ENCODE measurements at regions not wholly inside any gene's neighbourhood (a gene's known extent, or its start where the extent isn't known, plus 50 kb on each side); places are given as distances from the start of the nearest gene placed in this dataset.
A peak's percentile ranks its signal among the peaks of the same experiment; 100 is the strongest.
"Not testable (repeated sequence)": the region's sequence is repeated elsewhere in the genome, so short reads cannot be mapped to it uniquely, and the experiment has no call there.

- intact Hi-C loops (cut with DNase I, micrococcal nuclease) = no loop called here
- CTCF ChIA-PET = interaction anchor here (1.2 kb wide), 1 partner anchor 22 kb away, joined by 4 read pairs; no protein-coding TSS in a partner anchor
- H3K4me1 ChIP-seq (ENCODE audit: insufficient read depth, low read length) = peaks cover 9% of the 10 kb centered on the region
These were observed 1282.5 kb downstream of the TMEM121 start for GRCh38 chr14:106808907-106809306.

GRCh38 chr14:106809615-106810014 is 1283.2 kb downstream of the TMEM121 start:
- no peak for ATAC-seq (ENCODE audit: poor library complexity)
- no peak overlapping the region for H3K27ac Mint-ChIP-seq
- CTCF ChIA-PET = no interaction called here

More at GRCh38 chr14:106808907-106809306, 1282.5 kb downstream of the TMEM121 start:
- Mint-ChIP-seq H3K4me3 (no peak overlapping the region), H3K27me3 (peaks cover 6% of the 10 kb centered on the region), H3K27ac (no peak overlapping the region), H3K36me3 (ENCODE audit: low read depth) (no peaks in the 10 kb centered on the region), H3K4me1 (ENCODE audit: low read depth) (peaks cover 10% of the 10 kb centered on the region), H3K9me3 (no peaks in the 10 kb centered on the region)
- Histone ChIP-seq H3K27ac (ENCODE audit: low read depth in 1 of 2, low read length in 2 of 2) (no peak overlapping the region), H3K27me3 (ENCODE audit: control insufficient read depth in 1 of 2, insufficient read depth in 2 of 2, low read length in 2 of 2) (no peaks in the 10 kb centered on the region), H3K9me3 (ENCODE audit: control insufficient read depth in 1 of 2, insufficient read depth in 1 of 2, low read length in 2 of 2) (no peaks in the 10 kb centered on the region), H3K4me3 (ENCODE audit: low read length) (no peak overlapping the region), H3K36me3 (ENCODE audit: insufficient read depth, low read length) (no peaks in the 10 kb centered on the region)
- TF ChIP-seq CTCF (IDR thresholded peaks at IDR 0.05) = no peak
- DNase-seq = no peak
- POLR2A ChIA-PET = no interaction called here
- ATAC-seq (ENCODE audit: poor library complexity) = no peak

GRCh38 chr14:106810168-106810567 is 1283.8 kb downstream of the TMEM121 start:
- H3K27ac Mint-ChIP-seq; H3K4me3 Mint-ChIP-seq; H3K27me3 ChIP-seq (ENCODE audit: control insufficient read depth in 1 of 2, insufficient read depth in 2 of 2, low read length in 2 of 2); H3K36me3 ChIP-seq (ENCODE audit: insufficient read depth, low read length); H3K9me3 Mint-ChIP-seq; H3K9me3 ChIP-seq (ENCODE audit: control insufficient read depth in 1 of 2, insufficient read depth in 1 of 2, low read length in 2 of 2); H3K4me1 ChIP-seq (ENCODE audit: insufficient read depth, low read length); ATAC-seq (ENCODE audit: poor library complexity); POLR2A ChIA-PET; H3K27me3 Mint-ChIP-seq; H3K36me3 Mint-ChIP-seq (ENCODE audit: low read depth); H3K4me3 ChIP-seq (ENCODE audit: low read length); H3K27ac ChIP-seq (ENCODE audit: low read depth in 1 of 2, low read length in 2 of 2); intact Hi-C loops (cut with DNase I, micrococcal nuclease): not testable (repeated sequence)
- DNase-seq = peak in 1 of 14 experiments; percentile 10
- CTCF ChIA-PET = interaction anchor here (0.9 kb wide), 1 partner anchor 20 kb away, joined by 3 read pairs; no protein-coding TSS in a partner anchor
- peaks cover 10% of the 10 kb centered on the region for H3K4me1 Mint-ChIP-seq (ENCODE audit: low read depth)

More at GRCh38 chr14:106809615-106810014, 1283.2 kb downstream of the TMEM121 start:
- DNase-seq = peak in 1 of 14 experiments; percentile 16
- H3K4me1 Mint-ChIP-seq (ENCODE audit: low read depth) = peaks cover 10% of the 10 kb centered on the region
- H3K36me3 ChIP-seq (ENCODE audit: insufficient read depth, low read length) = no peaks in the 10 kb centered on the region
- no peak for TF ChIP-seq CTCF (IDR thresholded peaks at IDR 0.05)
- no peaks in the 10 kb centered on the region for H3K27me3 ChIP-seq (ENCODE audit: control insufficient read depth in 1 of 2, insufficient read depth in 2 of 2, low read length in 2 of 2)
- POLR2A ChIA-PET = no interaction called here
- intact Hi-C loops (cut with DNase I, micrococcal nuclease) = no loop called here
- no peak overlapping the region for H3K4me3 Mint-ChIP-seq
- H3K27ac ChIP-seq (ENCODE audit: low read depth in 1 of 2, low read length in 2 of 2) = no peak overlapping the region
- no peak overlapping the region for H3K4me3 ChIP-seq (ENCODE audit: low read length)
- peaks cover 9% of the 10 kb centered on the region for H3K4me1 ChIP-seq (ENCODE audit: insufficient read depth, low read length)
- no peaks in the 10 kb centered on the region for H3K9me3 ChIP-seq (ENCODE audit: control insufficient read depth in 1 of 2, insufficient read depth in 1 of 2, low read length in 2 of 2)
- no peaks in the 10 kb centered on the region for H3K27me3 Mint-ChIP-seq
- H3K9me3 Mint-ChIP-seq = no peaks in the 10 kb centered on the region
- H3K36me3 Mint-ChIP-seq (ENCODE audit: low read depth) = no peaks in the 10 kb centered on the region

- peaks cover 9% of the 10 kb centered on the region for H3K4me1 ChIP-seq (ENCODE audit: insufficient read depth, low read length)
- no peak for DNase-seq
- intact Hi-C loops (cut with DNase I, micrococcal nuclease) = no loop called here
- TF ChIP-seq CTCF (IDR thresholded peaks at IDR 0.05) = no peak
- no peaks in the 10 kb centered on the region for H3K27me3 ChIP-seq (ENCODE audit: control insufficient read depth in 1 of 2, insufficient read depth in 2 of 2, low read length in 2 of 2)
- CTCF ChIA-PET = interaction anchor here (0.9 kb wide), 1 partner anchor 19 kb away, joined by 3 read pairs; no protein-coding TSS in a partner anchor
- Mint-ChIP-seq H3K4me1 (ENCODE audit: low read depth) (peaks cover 10% of the 10 kb centered on the region), H3K27ac (no peak overlapping the region), H3K4me3 (no peak overlapping the region), H3K36me3 (ENCODE audit: low read depth) (no peaks in the 10 kb centered on the region), H3K9me3 (no peaks in the 10 kb centered on the region), H3K27me3 (no peaks in the 10 kb centered on the region)
- H3K36me3 ChIP-seq (ENCODE audit: insufficient read depth, low read length) = no peaks in the 10 kb centered on the region
- H3K27ac ChIP-seq (ENCODE audit: low read depth in 1 of 2, low read length in 2 of 2) = no peak overlapping the region
- ATAC-seq (ENCODE audit: poor library complexity) = no peak
- no peak overlapping the region for H3K4me3 ChIP-seq (ENCODE audit: low read length)
- POLR2A ChIA-PET = no interaction called here
- no peaks in the 10 kb centered on the region for H3K9me3 ChIP-seq (ENCODE audit: control insufficient read depth in 1 of 2, insufficient read depth in 1 of 2, low read length in 2 of 2)
These were observed 1284.8 kb downstream of the TMEM121 start for GRCh38 chr14:106811162-106811561.

All from CD4-positive, alpha-beta T cell (primary cell).